ENCODE measurements at regions not wholly inside any gene's neighbourhood (a gene's known extent, or its start where the extent isn't known, plus 50 kb on each side); places are given as distances from the start of the nearest gene placed in this dataset.

- TF ChIP-seq CTCF (conservative IDR thresholded peaks at IDR 0.05; ENCODE audit: low read depth, low read length) (no peak), EZH2 (IDR thresholded peaks at IDR 0.05; ENCODE audit: low read length, unreplicated experiment) (no peak), EZH2phosphoT487 (IDR thresholded peaks at IDR 0.05; ENCODE audit: borderline replicate concordance, low read length) (no peak)
Measured at GRCh38 chr11:107276077-107276476, 181.5 kb downstream of the CWF19L2 start.
